Esophagus muscularis mucosa (tissue), 3 donors: ENCODE measurements at regions not wholly inside any gene's neighbourhood (a gene's known extent, or its start where the extent isn't known, plus 50 kb on each side); places are given as distances from the start of the nearest gene placed in this dataset.

Experiments used
- EP300 ChIP-seq: sonication (generic); formaldehyde crosslinking; IDR thresholded peaks from one replicate; pipeline ENCODE4 v1.6.1; 2017; ENCODE audit warnings: antibody characterized with exemption
- TF ChIP-seq, protein P1 (sequence below), 3 experiments: fragments of 200-600 bp in 2 of 3; fragments of 450-650 bp in 1 of 3; sonication (generic) in 2 of 3; IDR thresholded peaks; one replicate each; pipeline ENCODE4 v1.5.1; 2017 to 2019; ENCODE audit warnings: antibody characterized with exemption in 3 of 3, mild to moderate bottlenecking in 2 of 3, moderate library complexity in 1 of 3

DNA sequence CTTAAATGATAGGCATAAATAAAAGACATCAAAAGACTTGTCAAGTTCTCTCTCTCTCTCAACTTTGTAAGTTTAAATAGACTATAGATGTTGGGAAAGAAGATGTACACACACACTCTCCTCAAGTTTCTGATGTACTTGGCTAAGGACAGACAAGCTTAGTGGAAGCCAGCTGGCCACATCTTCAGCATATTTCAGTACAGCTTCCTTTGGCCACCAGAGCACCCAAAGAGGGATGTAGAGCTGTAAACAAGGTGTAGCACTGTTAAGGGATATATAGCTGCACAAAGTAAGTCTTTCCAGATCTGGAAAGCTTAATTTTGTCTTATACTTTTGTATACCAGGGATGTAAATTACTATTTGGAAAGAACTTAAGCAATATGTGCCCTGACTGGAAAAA is 64.3 kb upstream of the MSTN start:
- TF ChIP-seq, protein P1, sequence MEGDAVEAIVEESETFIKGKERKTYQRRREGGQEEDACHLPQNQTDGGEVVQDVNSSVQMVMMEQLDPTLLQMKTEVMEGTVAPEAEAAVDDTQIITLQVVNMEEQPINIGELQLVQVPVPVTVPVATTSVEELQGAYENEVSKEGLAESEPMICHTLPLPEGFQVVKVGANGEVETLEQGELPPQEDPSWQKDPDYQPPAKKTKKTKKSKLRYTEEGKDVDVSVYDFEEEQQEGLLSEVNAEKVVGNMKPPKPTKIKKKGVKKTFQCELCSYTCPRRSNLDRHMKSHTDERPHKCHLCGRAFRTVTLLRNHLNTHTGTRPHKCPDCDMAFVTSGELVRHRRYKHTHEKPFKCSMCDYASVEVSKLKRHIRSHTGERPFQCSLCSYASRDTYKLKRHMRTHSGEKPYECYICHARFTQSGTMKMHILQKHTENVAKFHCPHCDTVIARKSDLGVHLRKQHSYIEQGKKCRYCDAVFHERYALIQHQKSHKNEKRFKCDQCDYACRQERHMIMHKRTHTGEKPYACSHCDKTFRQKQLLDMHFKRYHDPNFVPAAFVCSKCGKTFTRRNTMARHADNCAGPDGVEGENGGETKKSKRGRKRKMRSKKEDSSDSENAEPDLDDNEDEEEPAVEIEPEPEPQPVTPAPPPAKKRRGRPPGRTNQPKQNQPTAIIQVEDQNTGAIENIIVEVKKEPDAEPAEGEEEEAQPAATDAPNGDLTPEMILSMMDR (IDR thresholded peaks at IDR 0.05) = no peak
- no peak for TF ChIP-seq EP300
